ENCODE measurements at regions not wholly inside any gene's neighbourhood (a gene's known extent, or its start where the extent isn't known, plus 50 kb on each side); places are given as distances from the start of the nearest gene placed in this dataset.

DNA sequence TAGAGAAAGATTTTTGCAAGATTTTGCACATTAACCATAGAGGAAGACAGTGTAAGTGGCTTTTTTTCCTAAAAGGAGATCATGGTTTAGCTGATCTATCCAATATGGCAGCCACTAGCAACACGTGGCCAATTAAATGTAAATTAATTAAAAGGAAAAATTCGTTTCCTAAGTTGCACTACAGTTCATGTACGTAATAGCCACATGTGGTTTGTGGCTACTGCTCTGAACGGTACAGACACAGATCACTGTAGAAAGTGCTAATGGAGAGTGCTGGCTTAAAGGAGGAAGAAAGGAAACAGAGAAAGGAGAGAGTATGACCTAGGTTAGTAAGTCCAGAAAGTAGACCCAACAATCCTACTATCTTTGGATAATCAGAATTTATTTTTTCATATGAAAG is 170.8 kb downstream of the SIPA1L2 start:
- no peak for DNase-seq (ENCODE audit: low read depth in 2 of 2)
- TF ChIP-seq, protein P1, sequence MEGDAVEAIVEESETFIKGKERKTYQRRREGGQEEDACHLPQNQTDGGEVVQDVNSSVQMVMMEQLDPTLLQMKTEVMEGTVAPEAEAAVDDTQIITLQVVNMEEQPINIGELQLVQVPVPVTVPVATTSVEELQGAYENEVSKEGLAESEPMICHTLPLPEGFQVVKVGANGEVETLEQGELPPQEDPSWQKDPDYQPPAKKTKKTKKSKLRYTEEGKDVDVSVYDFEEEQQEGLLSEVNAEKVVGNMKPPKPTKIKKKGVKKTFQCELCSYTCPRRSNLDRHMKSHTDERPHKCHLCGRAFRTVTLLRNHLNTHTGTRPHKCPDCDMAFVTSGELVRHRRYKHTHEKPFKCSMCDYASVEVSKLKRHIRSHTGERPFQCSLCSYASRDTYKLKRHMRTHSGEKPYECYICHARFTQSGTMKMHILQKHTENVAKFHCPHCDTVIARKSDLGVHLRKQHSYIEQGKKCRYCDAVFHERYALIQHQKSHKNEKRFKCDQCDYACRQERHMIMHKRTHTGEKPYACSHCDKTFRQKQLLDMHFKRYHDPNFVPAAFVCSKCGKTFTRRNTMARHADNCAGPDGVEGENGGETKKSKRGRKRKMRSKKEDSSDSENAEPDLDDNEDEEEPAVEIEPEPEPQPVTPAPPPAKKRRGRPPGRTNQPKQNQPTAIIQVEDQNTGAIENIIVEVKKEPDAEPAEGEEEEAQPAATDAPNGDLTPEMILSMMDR (IDR thresholded peaks at IDR 0.05; ENCODE audit: low read depth, low read length): no peak
- H3K4me3 ChIP-seq (replicated peaks in 1 of 2; ENCODE audit: low read depth in 2 of 2, low read length in 2 of 2): no peak overlapping the region

DNA sequence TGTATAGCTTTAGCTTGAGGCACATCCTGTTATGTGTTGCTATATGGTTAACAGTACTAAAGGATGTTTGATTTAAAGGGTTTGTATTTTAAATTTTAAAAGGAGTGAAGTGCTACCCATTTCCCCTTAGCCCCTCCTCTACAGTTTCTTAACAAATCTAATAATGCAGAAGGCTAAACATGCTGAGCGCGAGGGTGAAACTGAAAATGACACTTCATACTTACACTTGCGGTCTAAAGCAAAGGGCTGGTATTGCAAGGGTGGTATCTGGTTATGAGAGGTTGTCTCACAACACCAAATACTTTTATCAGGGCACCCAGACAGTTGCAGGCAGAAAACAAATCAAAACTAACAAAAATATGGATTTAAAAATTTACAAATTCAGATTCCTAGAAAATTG is 172.3 kb downstream of the SIPA1L2 start:
- no peak for DNase-seq (ENCODE audit: low read depth in 2 of 2)
- H3K4me3 ChIP-seq (replicated peaks in 1 of 2; ENCODE audit: low read depth in 2 of 2, low read length in 2 of 2): no peak overlapping the region
- TF ChIP-seq, protein P1 (IDR thresholded peaks at IDR 0.05; ENCODE audit: low read depth, low read length): no peak

DNA sequence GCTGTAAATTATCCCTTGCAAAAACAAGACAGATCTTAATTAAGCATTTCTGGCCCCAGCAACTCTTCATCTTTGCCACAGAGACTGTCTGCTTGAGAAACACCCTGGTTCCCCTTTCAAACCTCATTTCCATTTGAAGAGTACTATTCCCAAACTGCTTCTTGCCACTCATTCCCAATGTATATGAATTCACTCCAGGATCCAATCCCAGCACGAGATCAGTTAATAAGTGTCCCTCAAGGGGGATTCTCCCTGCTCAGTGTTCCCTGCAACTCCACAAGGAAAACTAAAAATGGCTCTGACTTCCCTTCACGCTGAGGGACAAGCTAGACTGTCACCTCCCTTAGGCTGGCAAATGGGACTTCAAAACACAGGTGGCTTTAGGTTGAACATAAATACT is 173.2 kb downstream of the SIPA1L2 start:
- TF ChIP-seq, protein P1 (IDR thresholded peaks at IDR 0.05; ENCODE audit: low read depth, low read length): no peak
- H3K4me3 ChIP-seq (replicated peaks in 1 of 2; ENCODE audit: low read depth in 2 of 2, low read length in 2 of 2): no peak overlapping the region
- DNase-seq (ENCODE audit: low read depth in 2 of 2): no peak

DNA sequence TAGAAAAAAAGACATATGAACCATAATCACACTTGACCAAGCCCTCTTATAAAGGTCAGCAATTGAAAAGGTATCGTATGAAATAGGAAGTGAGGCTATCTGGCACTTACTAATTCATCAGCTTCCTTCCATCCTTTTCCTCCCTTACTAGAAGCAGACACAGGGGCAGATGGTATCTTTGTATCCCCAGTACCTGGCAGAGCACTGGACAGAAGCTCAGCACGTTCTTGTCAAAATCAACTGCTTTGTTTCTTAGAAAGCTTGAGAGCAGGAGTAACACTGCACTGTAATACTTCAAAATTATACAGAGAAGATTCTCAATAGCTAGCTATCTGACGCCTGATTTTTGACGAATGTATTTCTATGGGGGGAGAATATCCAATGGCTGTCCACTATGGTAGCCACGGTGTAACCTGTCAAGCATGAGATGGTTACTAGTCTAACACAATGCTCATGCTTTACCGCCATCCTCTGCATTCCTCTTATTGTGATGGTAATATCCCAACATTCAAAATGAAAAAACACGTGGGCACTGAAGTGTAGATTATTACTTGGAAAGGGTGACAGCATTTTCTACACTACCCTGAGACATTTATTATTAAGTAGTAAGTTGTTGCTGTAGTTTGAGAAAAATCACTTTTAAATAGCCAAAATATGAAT is 175.6 kb downstream of the SIPA1L2 start:
- DNase-seq (ENCODE audit: low read depth in 2 of 2): no peak
- TF ChIP-seq, protein P1 (IDR thresholded peaks at IDR 0.05; ENCODE audit: low read depth, low read length): no peak
- no peak overlapping the region for H3K4me3 ChIP-seq (replicated peaks in 1 of 2; ENCODE audit: low read depth in 2 of 2, low read length in 2 of 2)

GRCh38 chr1:232452736-232453440 is 177.0 kb downstream of the SIPA1L2 start:
- H3K4me3 ChIP-seq (replicated peaks in 1 of 2; ENCODE audit: low read depth in 2 of 2, low read length in 2 of 2): no peak overlapping the region
- TF ChIP-seq, protein P1 (IDR thresholded peaks at IDR 0.05; ENCODE audit: low read depth, low read length): no peak
- DNase-seq (ENCODE audit: low read depth in 2 of 2): no peak

DNA sequence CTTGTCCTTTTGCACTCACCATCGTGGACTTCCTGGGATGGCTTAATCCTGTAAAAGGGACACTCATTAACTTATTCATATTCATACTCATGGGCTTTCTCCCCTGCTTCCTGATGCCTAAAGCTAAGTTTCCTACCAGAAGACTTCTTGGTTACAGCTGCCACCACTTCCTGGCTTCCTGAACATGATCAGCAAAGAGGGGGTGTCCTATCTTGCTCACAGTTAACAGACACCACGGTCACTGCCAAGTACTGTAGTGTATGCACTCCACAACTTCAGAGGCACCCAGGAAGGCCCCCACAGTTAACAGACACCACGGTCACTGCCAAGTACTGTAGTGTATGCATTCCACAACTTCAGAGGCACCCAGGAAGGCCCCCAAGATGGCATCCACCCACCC is 177.8 kb downstream of the SIPA1L2 start:
- TF ChIP-seq, protein P1 (IDR thresholded peaks at IDR 0.05; ENCODE audit: low read depth, low read length): no peak
- H3K4me3 ChIP-seq (replicated peaks in 1 of 2; ENCODE audit: low read depth in 2 of 2, low read length in 2 of 2): no peak overlapping the region
- DNase-seq (ENCODE audit: low read depth in 2 of 2): no peak

Data from cardiac fibroblast (primary cell).